ENCODE measurements at regions not wholly inside any gene's neighbourhood (a gene's known extent, or its start where the extent isn't known, plus 50 kb on each side); places are given as distances from the start of the nearest gene placed in this dataset.

DNA sequence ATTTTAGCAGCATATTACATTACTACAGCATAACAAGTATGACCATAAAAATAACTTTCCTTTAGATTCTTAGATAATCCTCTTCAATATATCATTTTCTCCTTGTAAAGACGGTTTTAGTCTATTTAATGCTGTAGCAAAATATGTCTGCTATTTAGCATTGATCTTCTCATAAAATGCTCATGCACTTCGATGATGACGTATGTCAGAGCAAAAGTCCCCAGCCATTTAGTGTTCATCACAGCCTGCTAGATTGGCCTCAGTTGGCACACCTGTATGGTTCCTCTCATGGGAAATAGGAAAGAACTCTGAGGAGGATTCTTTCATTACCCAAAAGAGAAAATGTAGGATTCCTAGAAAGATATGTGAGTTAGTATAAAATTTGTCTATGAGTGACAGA is 232.2 kb downstream of the MAP2K6 start:
- TF ChIP-seq YY1 (IDR thresholded peaks at IDR 0.05; ENCODE audit: low read depth) (no peak), RAD21 (IDR thresholded peaks at IDR 0.05; ENCODE audit: low read length) (no peak), NRF1 (IDR thresholded peaks at IDR 0.05; ENCODE audit: low read depth, low read length) (no peak), POLR2AphosphoS5 (IDR thresholded peaks at IDR 0.05; ENCODE audit: low read depth, low read length) (no peak)
- TF ChIP-seq, protein P1, sequence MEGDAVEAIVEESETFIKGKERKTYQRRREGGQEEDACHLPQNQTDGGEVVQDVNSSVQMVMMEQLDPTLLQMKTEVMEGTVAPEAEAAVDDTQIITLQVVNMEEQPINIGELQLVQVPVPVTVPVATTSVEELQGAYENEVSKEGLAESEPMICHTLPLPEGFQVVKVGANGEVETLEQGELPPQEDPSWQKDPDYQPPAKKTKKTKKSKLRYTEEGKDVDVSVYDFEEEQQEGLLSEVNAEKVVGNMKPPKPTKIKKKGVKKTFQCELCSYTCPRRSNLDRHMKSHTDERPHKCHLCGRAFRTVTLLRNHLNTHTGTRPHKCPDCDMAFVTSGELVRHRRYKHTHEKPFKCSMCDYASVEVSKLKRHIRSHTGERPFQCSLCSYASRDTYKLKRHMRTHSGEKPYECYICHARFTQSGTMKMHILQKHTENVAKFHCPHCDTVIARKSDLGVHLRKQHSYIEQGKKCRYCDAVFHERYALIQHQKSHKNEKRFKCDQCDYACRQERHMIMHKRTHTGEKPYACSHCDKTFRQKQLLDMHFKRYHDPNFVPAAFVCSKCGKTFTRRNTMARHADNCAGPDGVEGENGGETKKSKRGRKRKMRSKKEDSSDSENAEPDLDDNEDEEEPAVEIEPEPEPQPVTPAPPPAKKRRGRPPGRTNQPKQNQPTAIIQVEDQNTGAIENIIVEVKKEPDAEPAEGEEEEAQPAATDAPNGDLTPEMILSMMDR (IDR thresholded peaks at IDR 0.05): no peak
- TF ChIP-seq, protein P2, sequence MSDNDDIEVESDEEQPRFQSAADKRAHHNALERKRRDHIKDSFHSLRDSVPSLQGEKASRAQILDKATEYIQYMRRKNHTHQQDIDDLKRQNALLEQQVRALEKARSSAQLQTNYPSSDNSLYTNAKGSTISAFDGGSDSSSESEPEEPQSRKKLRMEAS (IDR thresholded peaks at IDR 0.05; ENCODE audit: low read depth): no peak

Measured in SK-N-SH (cell line).